HCEC 1CT (cell line): ENCODE measurements at regions not wholly inside any gene's neighbourhood (a gene's known extent, or its start where the extent isn't known, plus 50 kb on each side); places are given as distances from the start of the nearest gene placed in this dataset.
A peak's percentile ranks its signal among the peaks of the same experiment; 100 is the strongest.
"Not testable (repeated sequence)": the region's sequence is repeated elsewhere in the genome, so short reads cannot be mapped to it uniquely, and the experiment has no call there.

Source experiments
- DNase-seq: peaks from one replicate; pipeline ENCODE4 v3.0.0-alpha.2; 2017

- peak; percentile 54 for DNase-seq
Observed at GRCh38 chr13:87122551-87122950, 548.6 kb upstream of the SLITRK5 start.

GRCh38 chr13:87123987-87124784 lies 547.0 kb upstream of the SLITRK5 start:
- DNase-seq = peak; percentile 96

GRCh38 chr13:87124785-87125074 lies 546.4 kb upstream of the SLITRK5 start:
- no peak for DNase-seq

- DNase-seq = peak; percentile 34
Observed at GRCh38 chr13:87128036-87128435, 543.1 kb upstream of the SLITRK5 start.

GRCh38 chr13:87128491-87128890 lies 542.7 kb upstream of the SLITRK5 start:
- no peak for DNase-seq

- no peak for DNase-seq
Observed at GRCh38 chr13:87129602-87130300, 541.4 kb upstream of the SLITRK5 start.

- DNase-seq = no peak
Observed at GRCh38 chr13:87130423-87130822, 540.7 kb upstream of the SLITRK5 start.

- no peak for DNase-seq
Observed at GRCh38 chr13:87131611-87132010, 539.6 kb upstream of the SLITRK5 start.

- no peak for DNase-seq
Observed at GRCh38 chr13:87138866-87139265, 532.3 kb upstream of the SLITRK5 start.

- peak; percentile 88 for DNase-seq
Observed at GRCh38 chr13:87147076-87147475, 524.1 kb upstream of the SLITRK5 start.

- no peak for DNase-seq
Observed at GRCh38 chr13:87153371-87153770, 517.8 kb upstream of the SLITRK5 start.

GRCh38 chr13:87166348-87166747 lies 504.8 kb upstream of the SLITRK5 start:
- no peak for DNase-seq

GRCh38 chr13:87168390-87168789 lies 502.8 kb upstream of the SLITRK5 start:
- DNase-seq = no peak

GRCh38 chr13:87169337-87169736 lies 501.8 kb upstream of the SLITRK5 start:
- DNase-seq = no peak

GRCh38 chr13:87172166-87172835 lies 498.9 kb upstream of the SLITRK5 start:
- DNase-seq = no peak

GRCh38 chr13:87185138-87185537 lies 486.0 kb upstream of the SLITRK5 start:
- not testable (repeated sequence) for DNase-seq

- not testable (repeated sequence) for DNase-seq
Observed at GRCh38 chr13:87186647-87187046, 484.5 kb upstream of the SLITRK5 start.

GRCh38 chr13:87191485-87191884 lies 479.7 kb upstream of the SLITRK5 start:
- not testable (repeated sequence) for DNase-seq

GRCh38 chr13:87198371-87198770 lies 472.8 kb upstream of the SLITRK5 start:
- no peak for DNase-seq

GRCh38 chr13:87206708-87207107 lies 464.5 kb upstream of the SLITRK5 start:
- DNase-seq = no peak

GRCh38 chr13:87207280-87208003 lies 463.7 kb upstream of the SLITRK5 start:
- DNase-seq = no peak

- DNase-seq = no peak
Observed at GRCh38 chr13:87208636-87209035, 462.5 kb upstream of the SLITRK5 start.

- DNase-seq = no peak
Observed at GRCh38 chr13:87234981-87235380, 436.2 kb upstream of the SLITRK5 start.
